Esophagus muscularis mucosa (tissue), 3 donors: ENCODE measurements at regions not wholly inside any gene's neighbourhood (a gene's known extent, or its start where the extent isn't known, plus 50 kb on each side); places are given as distances from the start of the nearest gene placed in this dataset.

Experiments
- CTCF ChIP-seq, 3 experiments: fragments of 200-600 bp in 2 of 3; fragments of 450-650 bp in 1 of 3; sonication (generic) in 2 of 3; IDR thresholded peaks; one replicate each; pipeline ENCODE4 v1.5.1; 2017 to 2019; ENCODE audit warnings: antibody characterized with exemption in 3 of 3, mild to moderate bottlenecking in 2 of 3, moderate library complexity in 1 of 3
- POLR2A ChIP-seq: fragments of 450-650 bp; IDR thresholded peaks from one replicate; pipeline ENCODE4 v1.6.1; 2017; ENCODE audit warnings: antibody characterized with exemption, moderate library complexity, mild to moderate bottlenecking, low read depth

- no peak for TF ChIP-seq POLR2A
- TF ChIP-seq CTCF (IDR thresholded peaks at IDR 0.05), result no peak
These were observed 107.1 kb upstream of the WSCD2 start for GRCh38 chr12:108021949-108022522.
